GM21529 (cell line): ENCODE measurements at regions not wholly inside any gene's neighbourhood (a gene's known extent, or its start where the extent isn't known, plus 50 kb on each side); places are given as distances from the start of the nearest gene placed in this dataset.

Experiments
- ATAC-seq: cut with Tn5 transposase; IDR thresholded peaks from one replicate; pipeline ENCODE4 v1.9.1; 2021; ENCODE audit not compliant: unreplicated experiment

DNA sequence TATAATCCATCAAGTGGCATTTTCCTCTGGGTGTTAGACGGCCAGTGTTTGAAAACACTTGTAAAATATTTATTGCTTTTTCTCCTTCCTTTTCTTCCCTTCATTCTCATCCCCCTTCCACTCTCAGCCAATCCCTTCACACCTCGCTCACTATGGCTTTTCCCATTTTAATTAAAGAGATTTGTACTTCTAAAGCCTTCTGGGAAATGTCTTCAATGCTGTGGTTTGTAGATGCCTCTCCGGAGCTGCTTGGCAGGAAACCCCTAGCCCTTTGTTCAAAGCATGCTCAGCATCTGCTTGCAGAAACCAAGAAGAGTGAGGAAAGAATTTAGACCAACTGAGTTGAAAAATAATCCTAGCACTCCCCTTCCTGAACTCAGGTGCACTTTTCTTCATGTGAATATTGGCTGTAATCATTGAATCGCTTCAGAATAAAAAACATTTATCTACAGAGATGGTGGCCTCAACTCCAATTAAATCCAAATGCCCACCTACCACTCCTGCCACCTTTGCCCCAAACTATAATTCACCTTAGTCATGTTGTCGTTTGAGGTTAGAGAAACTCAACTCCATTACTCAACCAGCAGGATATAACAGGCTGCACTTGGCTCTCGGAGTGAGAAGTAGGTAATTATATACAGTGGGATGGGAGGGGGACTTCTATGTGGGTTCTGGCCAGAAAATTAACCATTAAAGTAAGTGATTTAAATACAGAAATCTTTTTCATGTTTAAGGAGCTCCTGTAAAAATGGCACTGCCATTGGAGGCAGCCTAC, 659.4 kb upstream of the CAMK1G start:
- ATAC-seq = no peak

DNA sequence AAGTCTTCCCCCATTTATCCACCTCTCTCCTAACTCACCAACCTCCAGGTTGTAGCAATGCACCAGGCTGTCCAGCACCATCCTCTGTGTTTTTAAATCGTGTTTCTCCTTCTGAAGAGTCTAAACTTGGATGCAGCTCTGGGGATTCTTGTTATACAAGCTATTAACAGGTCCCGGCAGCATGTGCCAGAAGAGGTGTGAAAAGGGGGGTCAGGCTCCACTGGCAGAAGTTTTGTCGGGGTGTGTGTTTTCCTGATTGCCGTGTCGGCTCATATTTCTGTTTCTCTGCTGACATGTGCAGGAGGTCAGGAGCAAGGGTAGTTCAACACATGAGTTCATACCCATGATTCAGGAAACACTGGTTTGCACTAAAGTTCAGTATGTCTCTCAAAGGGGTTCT, 658.6 kb upstream of the CAMK1G start:
- no peak for ATAC-seq

DNA sequence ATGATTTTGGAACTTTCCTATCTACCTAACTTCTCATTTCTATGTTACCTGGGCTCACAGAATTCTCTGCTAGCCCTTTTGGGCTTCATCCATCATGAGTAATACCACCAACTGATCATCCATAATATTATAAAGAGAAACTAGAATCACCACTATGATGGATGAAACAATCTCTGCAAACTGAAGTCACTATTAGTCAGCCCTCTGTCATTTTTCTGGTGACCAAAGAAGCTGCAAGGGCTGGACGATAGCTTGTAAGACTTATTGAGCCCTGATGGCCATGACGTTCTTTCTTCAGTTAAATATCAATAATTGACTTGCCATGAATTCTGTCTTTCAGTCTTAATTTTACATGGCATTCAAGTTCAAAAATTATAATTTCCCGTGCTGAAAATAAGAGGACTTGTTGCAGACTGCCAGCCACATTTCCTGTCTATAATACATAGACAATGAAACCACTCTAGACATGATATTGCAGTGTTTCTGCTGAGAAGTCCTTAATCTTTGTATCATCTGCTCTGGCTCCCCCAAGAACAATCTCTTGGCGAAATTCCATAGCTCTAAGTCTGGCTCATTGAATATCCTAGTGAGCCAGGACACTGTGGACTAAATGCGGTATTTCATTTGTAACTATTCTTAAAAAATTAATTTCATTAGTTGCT, 655.0 kb upstream of the CAMK1G start:
- ATAC-seq = no peak

DNA sequence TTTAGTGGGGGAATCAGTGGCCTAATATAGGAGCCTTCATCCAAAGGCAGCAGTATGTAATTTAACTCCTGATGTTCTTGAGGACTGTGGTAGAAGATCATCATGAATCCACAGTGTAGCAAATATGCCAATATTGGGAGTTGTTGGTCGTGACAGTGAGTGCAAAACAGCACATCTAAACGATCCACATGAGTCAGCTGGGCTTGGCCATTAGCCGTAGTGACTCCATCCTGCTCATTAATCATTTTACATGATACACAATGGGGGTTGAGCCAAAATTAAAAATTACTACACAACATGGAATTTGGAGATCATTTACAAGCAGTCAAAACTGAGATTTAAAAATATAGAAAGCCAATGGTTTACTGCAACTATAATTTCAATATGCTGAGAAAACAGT, 653.9 kb upstream of the CAMK1G start:
- no peak for ATAC-seq

DNA sequence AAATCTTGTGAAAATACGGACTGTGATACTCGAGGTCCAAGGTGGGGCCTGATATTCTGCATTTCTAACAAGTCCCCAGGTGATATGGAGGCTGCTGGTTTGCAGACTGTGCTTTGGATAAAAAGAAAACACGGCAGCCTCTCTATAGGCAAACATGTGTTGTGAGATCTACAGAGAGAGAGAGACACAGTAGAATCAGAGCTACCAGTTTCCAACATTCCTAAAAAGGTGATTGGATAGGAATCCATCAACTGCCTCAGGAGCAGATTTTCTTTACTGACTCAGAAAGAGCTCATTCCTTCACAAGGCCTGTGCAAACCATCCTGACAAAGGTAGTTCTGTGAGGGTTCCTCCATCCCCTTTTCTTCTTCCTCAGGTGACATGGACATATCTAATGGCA, 651.6 kb upstream of the CAMK1G start:
- no peak for ATAC-seq

DNA sequence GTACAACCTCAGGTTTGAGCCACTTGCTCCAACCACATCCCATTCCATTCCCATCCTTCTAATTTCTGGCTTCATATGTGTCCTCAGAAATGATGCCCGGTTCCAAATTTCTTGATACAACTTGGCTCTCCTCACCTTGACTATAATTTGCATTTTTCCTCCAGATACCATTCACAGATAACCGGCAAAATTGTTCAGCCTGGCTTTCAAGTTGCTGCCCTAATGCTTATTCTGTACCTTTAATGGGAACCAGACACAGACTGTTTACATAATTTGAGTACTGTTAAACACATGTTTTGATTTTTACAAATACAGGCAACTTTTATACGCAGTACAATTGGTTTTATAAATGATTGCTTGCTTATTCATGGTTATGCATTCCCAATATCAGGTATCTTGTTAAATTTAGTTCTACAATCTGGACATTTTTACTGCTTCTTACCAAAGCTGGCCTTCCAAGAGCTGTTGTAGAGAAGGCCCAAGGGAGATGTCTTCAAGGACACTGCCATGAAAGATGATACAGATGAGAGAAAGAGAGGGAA, 649.5 kb upstream of the CAMK1G start:
- ATAC-seq = no peak

DNA sequence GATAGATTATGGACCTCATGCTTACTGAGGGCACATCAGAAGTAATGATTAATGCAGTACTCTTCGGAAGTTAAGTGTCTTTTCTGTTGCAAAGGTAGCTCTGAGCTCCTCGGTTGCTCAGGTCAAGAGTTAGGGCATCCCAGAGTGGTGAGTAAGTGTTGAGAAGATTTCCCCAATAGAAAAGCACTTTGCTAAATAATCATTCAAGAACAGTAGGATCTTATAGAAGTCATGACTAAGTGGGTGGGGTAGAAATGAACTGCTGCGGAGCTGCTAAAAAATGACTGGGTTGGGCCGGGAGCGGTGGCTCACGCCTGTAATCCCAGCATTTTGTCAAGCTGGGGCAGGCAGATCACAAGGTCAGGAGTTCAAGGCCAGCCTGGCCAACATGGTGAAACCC, 648.6 kb upstream of the CAMK1G start:
- no peak for ATAC-seq

DNA sequence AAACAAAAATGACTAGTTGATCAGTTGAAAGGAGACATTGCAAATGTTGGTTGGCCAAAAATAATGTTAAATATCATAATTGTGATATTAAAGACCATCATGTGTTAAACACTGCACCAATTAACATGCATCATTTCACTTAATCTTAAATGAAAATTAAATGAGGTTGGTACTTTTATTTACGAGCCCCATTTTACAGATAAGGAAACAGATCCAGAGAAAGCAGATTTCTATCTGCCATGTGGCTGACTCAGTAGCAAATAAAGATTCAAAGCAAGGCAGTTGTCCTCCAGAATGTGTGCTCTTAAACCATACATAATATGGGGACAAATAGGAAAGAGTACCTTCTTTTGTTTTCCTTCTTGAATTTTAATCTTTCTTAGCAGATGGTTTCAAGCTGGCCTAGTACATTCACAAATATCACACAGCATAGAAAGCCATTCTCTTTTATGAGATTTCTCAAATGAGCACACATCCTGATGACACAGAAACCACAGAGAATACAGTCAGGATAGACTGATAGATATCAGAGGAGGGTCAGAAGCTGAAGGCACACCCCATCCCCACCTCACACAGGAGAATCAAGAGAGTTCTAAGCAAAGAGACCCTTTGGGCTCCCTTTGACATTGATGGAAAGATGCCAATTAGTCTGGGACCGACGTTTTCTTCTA, 647.9 kb upstream of the CAMK1G start:
- ATAC-seq = no peak

DNA sequence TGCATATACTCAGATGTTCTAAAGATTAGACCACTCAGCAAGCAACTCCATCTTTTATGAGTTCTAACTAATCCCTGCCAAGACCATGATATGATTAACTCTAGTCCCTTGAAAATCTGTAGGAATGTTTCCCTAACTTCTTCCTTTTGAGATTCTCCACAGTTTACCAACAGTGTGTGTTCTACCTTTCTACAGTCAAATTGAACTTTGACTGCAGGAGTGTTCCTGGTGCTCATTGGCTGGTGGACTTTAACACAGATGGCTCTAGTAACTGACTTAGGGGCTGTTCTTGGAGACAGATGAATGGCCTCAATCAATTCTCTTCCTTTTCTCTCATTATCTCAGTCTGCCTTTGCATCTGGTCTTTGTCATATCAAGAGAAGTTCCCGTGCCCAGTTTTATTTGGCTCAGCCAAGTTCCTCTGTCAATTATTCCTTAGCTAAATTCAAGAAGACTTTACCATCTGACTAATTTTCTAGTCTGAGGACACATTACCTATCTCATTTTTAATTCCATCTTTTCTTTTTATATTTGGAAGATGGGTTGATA, 643.9 kb upstream of the CAMK1G start:
- ATAC-seq = no peak

DNA sequence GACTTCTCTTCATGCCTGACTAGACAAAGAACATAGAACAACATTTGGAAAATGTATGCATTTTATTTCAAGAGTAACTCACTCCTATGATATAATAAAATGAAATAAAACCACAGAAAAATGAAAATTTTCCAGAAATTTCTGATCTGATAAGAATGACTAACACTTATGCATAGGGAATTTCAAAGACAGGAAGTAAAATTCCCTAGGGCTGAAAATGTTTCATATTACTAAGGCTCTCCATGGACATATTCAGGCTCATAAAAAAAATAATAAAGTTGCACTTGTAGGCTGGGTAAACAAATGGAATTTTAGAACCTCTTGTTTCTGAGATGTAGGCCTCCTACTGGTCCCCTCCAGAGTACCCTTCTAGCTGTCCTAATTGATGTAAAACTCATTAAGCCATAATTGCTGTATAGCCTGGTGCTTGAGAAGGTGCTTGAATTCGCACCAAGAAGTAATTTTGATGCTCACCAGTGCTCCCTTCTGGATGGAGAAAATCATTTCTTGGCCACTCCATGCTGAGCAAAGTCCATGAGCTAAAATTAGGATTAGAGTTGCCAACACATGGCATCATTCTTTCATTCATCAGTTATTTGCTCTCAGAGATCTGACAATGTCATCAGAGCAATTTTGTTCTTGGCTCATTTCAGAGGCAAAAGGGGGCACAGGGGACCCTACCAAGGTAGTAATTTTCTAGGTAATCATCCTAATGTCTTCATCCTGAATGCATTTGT, 641.0 kb upstream of the CAMK1G start:
- ATAC-seq = no peak

DNA sequence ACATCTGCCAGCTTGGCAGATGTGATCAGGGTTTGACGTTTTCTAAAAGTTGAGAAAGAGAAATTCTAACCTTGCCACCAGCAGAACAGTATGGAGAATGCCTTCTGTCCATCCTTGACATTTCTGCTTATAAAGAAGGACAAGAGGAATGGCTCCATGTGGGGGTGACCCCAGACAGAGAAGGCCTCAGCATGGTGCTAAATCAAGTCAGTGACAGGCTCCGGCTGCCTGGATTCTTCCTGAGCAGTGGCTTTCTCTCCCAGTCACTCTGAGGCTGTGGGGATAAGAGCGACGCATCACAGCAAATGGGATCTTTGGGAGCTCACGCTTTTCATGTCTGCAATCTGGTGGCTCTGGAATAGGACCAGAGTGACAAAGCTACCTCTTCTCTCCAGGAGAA, 640.2 kb upstream of the CAMK1G start:
- no peak for ATAC-seq

DNA sequence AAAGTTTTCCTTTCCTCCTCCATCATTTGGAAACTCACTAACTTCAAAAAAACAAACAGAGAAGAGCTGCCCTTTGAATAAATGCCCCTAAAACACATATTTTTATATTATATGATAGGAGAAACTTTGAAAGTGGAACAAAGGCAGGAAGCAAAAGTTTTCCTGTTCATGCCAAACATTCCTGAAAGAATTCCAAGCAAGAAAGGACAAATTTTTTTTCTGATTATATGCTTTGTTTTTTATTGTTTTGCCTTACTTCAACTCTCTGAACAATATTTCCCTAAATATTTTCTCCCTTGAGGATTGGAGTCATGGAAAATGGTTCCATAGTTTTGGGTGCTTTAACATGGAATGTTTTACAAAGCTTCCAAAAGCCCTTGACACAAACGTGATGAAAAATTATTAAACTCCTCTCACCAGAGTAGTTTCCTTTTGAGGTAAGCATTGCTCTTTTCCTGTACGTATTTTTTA, 638.5 kb upstream of the CAMK1G start:
- no peak for ATAC-seq

DNA sequence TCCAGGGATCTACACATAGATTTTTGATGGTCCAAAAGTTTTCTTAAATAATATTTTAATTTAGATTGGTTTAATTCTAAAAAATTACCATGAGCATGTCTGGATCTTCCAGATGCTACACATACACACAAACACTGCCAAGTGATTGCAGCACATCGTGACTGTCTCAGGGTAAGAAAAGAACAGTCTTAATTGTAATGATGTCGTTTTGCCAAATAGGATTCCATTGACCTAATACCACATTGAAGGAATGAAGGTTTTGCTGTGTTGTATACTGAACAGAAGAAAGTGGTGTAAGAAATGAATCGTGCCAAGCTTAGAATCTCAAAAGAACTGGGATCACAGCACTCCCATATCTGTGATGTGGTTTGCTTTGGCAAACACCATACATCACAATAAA, 633.3 kb upstream of the CAMK1G start:
- no peak for ATAC-seq

DNA sequence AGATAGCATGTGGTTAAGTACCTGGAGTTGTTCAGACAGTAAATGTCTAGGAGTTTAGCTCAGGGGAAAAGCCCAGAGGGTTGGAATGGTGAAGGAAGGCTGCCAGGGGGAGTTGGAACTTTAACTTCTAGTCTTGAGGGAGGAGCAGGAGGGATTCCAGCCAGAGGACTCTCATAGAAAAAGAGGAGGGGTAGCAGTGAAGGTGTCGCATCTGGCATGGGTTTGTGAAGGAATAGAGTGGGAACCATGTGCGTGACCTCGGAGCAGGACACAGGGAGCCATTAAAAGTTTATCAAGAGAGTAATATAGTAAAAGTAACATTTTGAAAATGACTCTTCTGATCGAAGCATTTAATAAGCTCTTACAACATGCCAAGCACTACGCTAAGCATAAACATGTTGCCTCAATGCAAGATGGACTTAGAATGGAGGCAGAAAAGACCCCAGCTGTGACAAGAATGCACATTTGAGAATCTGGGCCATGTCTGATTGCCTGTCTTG, 632.4 kb upstream of the CAMK1G start:
- no peak for ATAC-seq

DNA sequence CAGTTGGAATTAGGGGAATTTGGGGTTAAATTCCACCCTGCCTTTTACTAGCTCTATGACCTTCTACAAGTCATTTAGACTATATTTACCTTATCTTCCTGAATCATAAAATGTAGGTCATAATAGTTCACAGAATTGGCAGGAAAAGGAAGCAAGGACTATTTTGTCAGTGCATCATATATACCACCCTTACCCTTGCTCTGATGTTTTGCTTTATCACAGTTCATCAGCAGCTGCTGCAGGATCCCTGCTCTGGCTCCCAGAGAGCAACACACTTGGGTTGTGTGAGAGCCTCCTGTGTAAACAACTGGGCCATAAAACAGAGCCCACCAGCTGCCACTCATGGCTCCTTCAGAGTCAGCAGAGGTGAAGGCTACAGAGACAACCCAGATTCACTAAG, 631.6 kb upstream of the CAMK1G start:
- no peak for ATAC-seq

DNA sequence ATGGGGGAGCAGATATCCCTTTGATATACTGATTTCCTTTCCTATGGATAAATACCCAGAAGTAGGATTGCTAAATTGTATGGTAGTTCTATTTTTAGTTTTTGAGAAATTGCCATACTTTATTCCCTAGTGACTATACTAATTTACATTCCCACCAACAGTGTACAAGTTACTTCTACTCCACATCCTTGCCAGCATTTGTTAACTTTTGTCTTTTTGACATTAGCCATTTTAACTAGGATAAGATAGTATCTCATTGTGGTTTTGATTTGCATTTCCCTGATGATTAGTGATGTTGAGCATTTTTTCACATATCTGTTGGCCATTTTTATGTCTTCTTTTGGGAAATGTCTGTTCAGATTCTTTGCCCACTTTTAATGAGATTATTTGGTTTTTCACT, 620.6 kb upstream of the CAMK1G start:
- no peak for ATAC-seq

DNA sequence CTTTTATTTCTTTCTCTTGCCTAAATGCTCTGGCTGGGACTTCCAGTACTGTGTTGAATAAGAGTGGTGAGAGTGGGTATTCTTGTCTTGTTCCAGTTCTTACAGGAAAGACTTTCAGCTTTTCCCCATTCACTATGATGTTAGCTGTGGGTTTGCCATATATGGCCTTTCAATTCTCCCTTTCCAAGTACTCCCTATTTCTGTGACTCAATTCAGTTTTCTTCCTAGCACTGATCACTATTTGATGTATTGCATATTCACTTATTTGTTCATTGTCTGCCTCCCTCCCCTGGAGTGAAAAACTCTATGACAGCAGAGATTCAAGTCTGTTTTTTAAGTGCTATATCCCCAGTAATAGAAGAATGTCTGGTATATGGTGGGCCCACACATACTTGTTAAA, 618.2 kb upstream of the CAMK1G start:
- no peak for ATAC-seq

DNA sequence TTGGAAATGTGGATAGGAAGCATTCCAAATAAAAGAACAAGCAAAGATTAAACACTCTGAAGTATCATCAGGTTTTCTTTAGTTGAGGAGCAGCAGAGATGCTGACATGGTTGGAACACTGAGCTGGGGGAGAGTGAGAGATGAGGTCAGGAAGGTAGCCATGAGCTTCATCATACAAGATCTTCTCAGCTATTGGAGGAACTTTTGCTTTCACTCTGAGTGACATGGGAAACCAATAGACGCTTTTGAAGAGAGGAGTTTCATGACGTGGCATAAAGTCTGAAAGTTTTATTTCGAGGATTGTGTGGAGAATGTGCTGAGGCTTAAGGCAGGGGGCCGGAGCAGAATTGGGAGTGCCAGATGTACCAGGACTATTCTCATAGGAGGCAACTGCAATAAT, 616.2 kb upstream of the CAMK1G start:
- ATAC-seq = no peak

DNA sequence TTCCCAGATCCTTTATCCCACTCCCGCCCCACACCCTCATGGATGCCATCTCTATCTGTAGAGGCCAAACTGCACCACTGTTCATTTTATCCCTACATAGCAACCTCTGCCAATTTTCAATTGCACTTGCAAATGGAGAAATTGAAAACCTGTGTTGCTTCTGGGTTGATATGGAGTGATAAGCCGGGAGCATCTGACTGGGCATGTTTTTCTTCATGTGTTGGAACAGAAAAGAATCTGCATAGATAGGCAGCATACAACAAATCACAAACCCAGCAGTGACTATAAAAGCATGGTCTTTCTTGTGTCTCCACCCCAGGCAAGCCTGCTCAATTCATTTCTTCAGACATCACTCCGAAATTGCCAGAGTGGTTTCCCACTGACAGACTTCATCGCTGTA, 608.8 kb upstream of the CAMK1G start:
- no peak for ATAC-seq

DNA sequence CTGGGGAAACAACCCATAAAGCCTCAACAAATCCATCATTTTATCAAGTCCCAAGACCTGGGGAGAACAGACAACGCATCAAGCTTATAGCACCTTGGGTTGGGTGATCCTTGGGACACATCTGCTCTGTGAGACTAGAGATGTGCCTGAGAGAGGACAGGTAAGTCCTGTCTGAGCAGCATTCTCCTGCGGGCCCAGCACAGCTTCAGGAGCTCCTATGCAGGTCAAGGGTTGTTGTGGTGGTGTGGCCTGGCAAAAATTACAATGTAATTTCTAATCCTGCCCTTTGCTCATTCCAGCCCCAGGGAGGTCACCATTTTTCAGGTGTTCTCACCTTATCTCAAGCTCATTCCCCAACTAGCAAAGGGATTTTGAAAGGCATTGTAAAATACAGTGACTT, 608.1 kb upstream of the CAMK1G start:
- no peak for ATAC-seq

DNA sequence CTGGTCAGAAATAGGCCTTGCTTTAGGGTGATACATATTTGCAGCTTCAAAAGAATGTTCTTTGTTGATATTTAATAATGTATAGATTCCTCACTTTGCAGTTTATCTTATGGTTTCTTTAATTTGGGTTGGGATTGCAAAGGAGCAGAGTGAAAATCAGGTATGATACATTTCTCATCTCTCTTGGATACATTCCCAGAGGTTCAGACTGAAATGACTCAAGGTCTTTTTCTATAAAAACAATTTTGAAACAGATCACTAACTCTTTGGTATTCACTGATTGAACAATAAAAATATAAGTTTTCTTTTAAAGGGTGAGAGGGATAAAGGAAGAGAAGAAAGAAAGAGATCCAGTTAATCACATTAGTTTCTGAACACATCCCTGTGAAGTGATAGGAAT, 606.5 kb upstream of the CAMK1G start:
- ATAC-seq = no peak
